CD4-positive, alpha-beta T cell (primary cell): ENCODE measurements at regions not wholly inside any gene's neighbourhood (a gene's known extent, or its start where the extent isn't known, plus 50 kb on each side); places are given as distances from the start of the nearest gene placed in this dataset.

ENCODE experiments used
- ATAC-seq: fragments of 200-7000 bp; cut with Tn5 transposase; one replicate; pipeline ENCODE4 v1.10.0; 2022; ENCODE audit warnings: mild to moderate bottlenecking; ENCODE audit not compliant: poor library complexity
- CTCF ChIA-PET: fragments of 350-600 bp; sonication (Branson Sonifier 250); formaldehyde crosslinking; loops from one replicate; lab custom pipeline; 2021; ENCODE audit warnings: antibody characterized with exemption, inconsistent platforms; lab: Charles Lee
- POLR2A ChIA-PET: fragments of 350-600 bp; sonication (Branson Sonifier 250); formaldehyde crosslinking; loops from one replicate; lab custom pipeline; 2021; ENCODE audit warnings: antibody characterized with exemption, inconsistent platforms; lab: Charles Lee
- DNase-seq, 14 experiments: peaks; one replicate each; pipeline ENCODE4 v3.0.0-alpha.2; 2013 to 2020; ENCODE audit warnings: mixed read lengths in 2 of 14
- H3K27ac ChIP-seq, 2 donors: one replicate each; pipeline versions ENCODE4 v1.5.1 to v1.7.0; 2013; ENCODE audit warnings: low read length in 2 of 2, low read depth in 1 of 2, mild to moderate bottlenecking in 1 of 2
- H3K27me3 ChIP-seq, 2 experiments: 1 replicate in 1 of 2; 2 replicates in 1 of 2; pipeline versions ENCODE4 v1.6.1 to v1.7.0; 2013; ENCODE audit warnings: low read length in 2 of 2, control low read depth in 1 of 2, mild to moderate bottlenecking in 1 of 2, moderate library complexity in 1 of 2; ENCODE audit not compliant: insufficient read depth in 2 of 2, control insufficient read depth in 1 of 2
- H3K36me3 ChIP-seq: one replicate; pipeline ENCODE4 v1.6.1; 2013; ENCODE audit warnings: low read length, control low read depth; ENCODE audit not compliant: insufficient read depth
- H3K4me1 ChIP-seq: one replicate; pipeline ENCODE4 v1.6.1; 2013; ENCODE audit warnings: low read length, control low read depth; ENCODE audit not compliant: insufficient read depth
- H3K4me3 ChIP-seq: one replicate; pipeline ENCODE4 v1.5.1; 2013; ENCODE audit warnings: mild to moderate bottlenecking, low read length, moderate library complexity
- H3K9me3 ChIP-seq, 2 experiments: 1 replicate in 1 of 2; 2 replicates in 1 of 2; pipeline versions ENCODE4 v1.6.1 to v1.7.0; 2013; ENCODE audit warnings: low read length in 2 of 2, mild to moderate bottlenecking in 2 of 2, control low read depth in 1 of 2, moderate library complexity in 1 of 2; ENCODE audit not compliant: control insufficient read depth in 1 of 2, insufficient read depth in 1 of 2
- H3K27ac Mint-ChIP-seq: one replicate; pipeline ENCODE4 v1.8.0; 2020; ENCODE audit warnings: mixed read lengths
- H3K27me3 Mint-ChIP-seq: one replicate; pipeline ENCODE4 v1.8.0; 2021; ENCODE audit warnings: mixed read lengths
- H3K36me3 Mint-ChIP-seq: one replicate; pipeline ENCODE4 v1.8.0; 2021; ENCODE audit warnings: low read depth, mixed read lengths
- H3K4me1 Mint-ChIP-seq: one replicate; pipeline ENCODE4 v1.8.0; 2021; ENCODE audit warnings: low read depth, mixed read lengths
- H3K4me3 Mint-ChIP-seq: one replicate; pipeline ENCODE4 v1.8.0; 2020; ENCODE audit warnings: mild to moderate bottlenecking, mixed read lengths
- H3K9me3 Mint-ChIP-seq: one replicate; pipeline ENCODE4 v1.8.0; 2020; ENCODE audit warnings: mixed read lengths
- intact Hi-C, 2 experiments: fragments of 100-400 bp; cut with DNase I in 1 of 2; cut with micrococcal nuclease in 1 of 2; formaldehyde crosslinking; loops; one replicate each; pipeline versions ENCODE4 v1.15.1 to v1.9.0; 2023 to 2025; cut with DNase I, micrococcal nuclease
- TF ChIP-seq, protein P1 (sequence below): fragments of 200-600 bp; IDR thresholded peaks from one replicate; pipeline ENCODE4 v1.8.0; 2022; ENCODE audit warnings: antibody characterized with exemption, mild to moderate bottlenecking

DNA sequence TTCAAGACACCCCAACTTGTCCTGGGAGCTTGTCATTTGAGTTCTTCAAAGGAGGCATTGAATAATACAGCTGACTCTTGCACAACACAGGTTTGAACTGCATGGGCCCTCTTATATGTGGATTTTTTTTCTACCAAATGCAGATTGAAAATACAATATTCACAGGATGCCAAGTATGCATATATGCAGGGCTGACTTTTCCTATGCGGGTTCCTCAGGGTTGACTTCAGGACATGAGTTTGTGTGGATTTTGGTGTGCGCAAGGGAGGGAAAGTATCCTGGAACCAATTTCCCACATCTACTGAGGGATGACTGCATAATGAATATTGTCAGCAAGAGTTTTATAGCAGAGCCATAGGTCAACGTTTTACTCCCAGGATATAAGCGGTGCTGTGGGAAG, 70.0 kb upstream of the RALY start:
- intact Hi-C loops, result no loop called here
- H3K36me3 ChIP-seq, result no peaks in the 10 kb centered on the region
- Mint-ChIP-seq H3K36me3 (no peaks in the 10 kb centered on the region), H3K9me3 (no peaks in the 10 kb centered on the region), H3K4me3 (no peak overlapping the region), H3K27ac (no peak overlapping the region), H3K4me1 (no peaks in the 10 kb centered on the region), H3K27me3 (no peaks in the 10 kb centered on the region)
- ATAC-seq, result no peak
- no peak overlapping the region for H3K27ac ChIP-seq
- no peaks in the 10 kb centered on the region for H3K27me3 ChIP-seq
- CTCF ChIA-PET, result no interaction called here
- H3K4me3 ChIP-seq, result no peak overlapping the region
- POLR2A ChIA-PET, result interaction anchor here (1.0 kb wide), 1 partner anchor 9 kb away, joined by 3 read pairs; no protein-coding TSS in a partner anchor
- DNase-seq, result no peak
- H3K9me3 ChIP-seq, result no peaks in the 10 kb centered on the region
- TF ChIP-seq, protein P1, sequence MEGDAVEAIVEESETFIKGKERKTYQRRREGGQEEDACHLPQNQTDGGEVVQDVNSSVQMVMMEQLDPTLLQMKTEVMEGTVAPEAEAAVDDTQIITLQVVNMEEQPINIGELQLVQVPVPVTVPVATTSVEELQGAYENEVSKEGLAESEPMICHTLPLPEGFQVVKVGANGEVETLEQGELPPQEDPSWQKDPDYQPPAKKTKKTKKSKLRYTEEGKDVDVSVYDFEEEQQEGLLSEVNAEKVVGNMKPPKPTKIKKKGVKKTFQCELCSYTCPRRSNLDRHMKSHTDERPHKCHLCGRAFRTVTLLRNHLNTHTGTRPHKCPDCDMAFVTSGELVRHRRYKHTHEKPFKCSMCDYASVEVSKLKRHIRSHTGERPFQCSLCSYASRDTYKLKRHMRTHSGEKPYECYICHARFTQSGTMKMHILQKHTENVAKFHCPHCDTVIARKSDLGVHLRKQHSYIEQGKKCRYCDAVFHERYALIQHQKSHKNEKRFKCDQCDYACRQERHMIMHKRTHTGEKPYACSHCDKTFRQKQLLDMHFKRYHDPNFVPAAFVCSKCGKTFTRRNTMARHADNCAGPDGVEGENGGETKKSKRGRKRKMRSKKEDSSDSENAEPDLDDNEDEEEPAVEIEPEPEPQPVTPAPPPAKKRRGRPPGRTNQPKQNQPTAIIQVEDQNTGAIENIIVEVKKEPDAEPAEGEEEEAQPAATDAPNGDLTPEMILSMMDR, result no peak
- H3K4me1 ChIP-seq, result no peaks in the 10 kb centered on the region

DNA sequence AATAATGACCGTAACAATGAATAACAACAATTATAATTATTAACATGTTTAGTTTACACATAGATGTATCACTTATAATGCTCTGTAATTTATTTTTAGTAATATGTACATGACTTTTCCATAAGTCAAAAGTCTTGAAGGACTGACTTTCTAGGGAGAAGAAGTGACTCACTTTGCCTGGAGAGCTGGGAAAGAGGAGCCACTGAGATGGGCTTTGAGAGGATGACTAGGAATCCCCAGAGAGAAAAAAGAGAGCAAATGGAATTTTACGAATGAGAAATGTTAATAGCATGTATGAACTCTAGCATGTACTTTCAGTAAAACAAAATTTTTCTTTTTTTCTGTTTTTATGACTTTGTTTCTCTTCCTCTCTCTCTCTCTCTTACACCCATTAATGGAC, 67.8 kb upstream of the RALY start:
- no peaks in the 10 kb centered on the region for H3K4me1 Mint-ChIP-seq
- ChIA-PET POLR2A (no interaction called here), CTCF (no interaction called here)
- DNase-seq, result no peak
- no peak overlapping the region for H3K4me3 Mint-ChIP-seq
- no peaks in the 10 kb centered on the region for H3K4me1 ChIP-seq
- H3K27me3 Mint-ChIP-seq, result no peaks in the 10 kb centered on the region
- H3K27me3 ChIP-seq, result no peaks in the 10 kb centered on the region
- ATAC-seq, result no peak
- no peak overlapping the region for H3K27ac ChIP-seq
- no peak overlapping the region for H3K4me3 ChIP-seq
- H3K9me3 ChIP-seq, result no peaks in the 10 kb centered on the region
- no peaks in the 10 kb centered on the region for H3K9me3 Mint-ChIP-seq
- intact Hi-C loops, result no loop called here
- no peaks in the 10 kb centered on the region for H3K36me3 ChIP-seq
- TF ChIP-seq, protein P1, result no peak
- no peaks in the 10 kb centered on the region for H3K36me3 Mint-ChIP-seq
- no peak overlapping the region for H3K27ac Mint-ChIP-seq

GRCh38 chr20:33926425-33926824, 67.3 kb upstream of the RALY start:
- Mint-ChIP-seq H3K36me3 (no peaks in the 10 kb centered on the region), H3K4me3 (no peak overlapping the region), H3K27ac (no peak overlapping the region), H3K9me3 (no peaks in the 10 kb centered on the region), H3K4me1 (no peaks in the 10 kb centered on the region), H3K27me3 (no peaks in the 10 kb centered on the region)
- no peak for ATAC-seq
- Histone ChIP-seq H3K27me3 (no peaks in the 10 kb centered on the region), H3K36me3 (no peaks in the 10 kb centered on the region), H3K4me3 (no peak overlapping the region), H3K27ac (no peak overlapping the region), H3K4me1 (no peaks in the 10 kb centered on the region), H3K9me3 (no peaks in the 10 kb centered on the region)
- POLR2A ChIA-PET, result interaction anchor here (0.7 kb wide), 1 partner anchor 1707 kb away, joined by 3 read pairs; no protein-coding TSS in a partner anchor
- DNase-seq, result no peak
- intact Hi-C loops, result no loop called here
- CTCF ChIA-PET, result no interaction called here
- TF ChIP-seq, protein P1, result no peak
